ENCODE measurements at regions not wholly inside any gene's neighbourhood (a gene's known extent, or its start where the extent isn't known, plus 50 kb on each side); places are given as distances from the start of the nearest gene placed in this dataset.
A peak's percentile ranks its signal among the peaks of the same experiment; 100 is the strongest.

DNA sequence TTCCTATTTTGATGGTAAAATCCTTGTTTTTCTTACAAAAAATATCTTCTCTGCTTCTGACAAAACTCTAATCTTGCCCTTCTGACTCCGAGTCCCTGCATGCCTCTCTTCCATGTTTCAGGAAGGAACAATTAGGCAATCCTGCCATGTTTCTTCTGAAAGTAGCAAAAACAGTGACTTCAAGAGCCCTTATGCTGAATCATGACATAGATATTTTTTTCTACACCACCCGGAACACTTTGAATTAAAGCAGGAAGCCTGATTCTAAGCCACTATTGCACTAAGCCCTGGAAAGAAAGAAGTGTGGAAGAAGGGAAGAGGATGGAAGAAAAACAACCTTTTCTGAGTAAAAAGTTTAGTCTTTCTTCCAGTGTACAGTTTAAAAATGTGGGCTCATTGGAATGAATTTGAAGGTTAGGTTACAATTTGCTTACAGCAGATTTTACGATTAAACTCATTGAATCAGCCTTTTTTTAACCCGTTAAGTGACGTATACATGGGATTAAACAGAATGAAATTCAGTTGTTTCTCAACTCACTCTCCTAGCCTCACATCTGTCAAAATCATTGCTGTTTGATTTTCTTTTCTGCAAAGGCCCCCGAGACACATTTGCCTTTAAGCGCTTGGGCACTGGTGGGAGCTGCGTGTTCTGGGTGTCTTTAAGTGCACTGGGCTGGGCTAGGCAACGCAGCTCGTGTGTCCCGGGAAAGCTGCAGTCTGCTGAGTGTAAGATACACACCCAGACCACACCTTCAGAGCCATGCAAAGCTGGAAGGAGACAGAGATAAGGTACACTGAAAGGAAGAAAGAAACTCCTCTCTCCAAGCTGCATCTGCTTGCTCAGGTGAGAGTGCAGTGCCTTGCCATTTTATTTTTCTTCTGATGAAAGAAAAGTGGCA lies 159.4 kb upstream of the CITED2 start (continued):
- TF ChIP-seq CEBPG (CRISPR knock-in tag; IDR thresholded peaks at IDR 0.05) (no peak), CEBPG (tag; conservative IDR thresholded peaks at IDR 0.05 in 1 of 2, IDR thresholded peaks at IDR 0.05 in 1 of 2) (peak in 1 of 2 experiments; percentile 81; a peak in 2 of 4 replicates), ASH1L (IDR thresholded peaks at IDR 0.05; ENCODE audit: borderline replicate concordance, low read depth, partially characterized antibody) (peak; percentile 22), DDX20 (tag; IDR thresholded peaks at IDR 0.05; ENCODE audit: low read depth) (no peak), NRF1 (conservative IDR thresholded peaks at IDR 0.05 in 1 of 2, IDR thresholded peaks at IDR 0.05 in 1 of 2) (peak; percentile 49 to 50), GABPB1 (CRISPR knock-in tag; IDR thresholded peaks at IDR 0.05) (no peak), CBX1 (IDR thresholded peaks at IDR 0.05; ENCODE audit: low read depth) (no peak), KLF1 (tag; IDR thresholded peaks at IDR 0.05) (peak; percentile 37; the same call in 1 of the 2 replicates), MAFK (IDR thresholded peaks at IDR 0.05; ENCODE audit: low read length) (peak; percentile 67; the same call in 1 of the 2 replicates), FUS (optimal IDR thresholded peaks at IDR 0.05; ENCODE audit: low read depth, low read length) (no peak), PML (IDR thresholded peaks at IDR 0.05; ENCODE audit: low read length) (peak; percentile 63), ZNF644 (tag; IDR thresholded peaks at IDR 0.05; ENCODE audit: low read depth) (no peak), HDAC6 (IDR thresholded peaks at IDR 0.05; ENCODE audit: low read depth, low read length) (no peak), RFX1 (IDR thresholded peaks at IDR 0.05) (no peak), SRSF7 (optimal IDR thresholded peaks at IDR 0.05; ENCODE audit: low read depth, low read length) (no peak), GATAD2A (IDR thresholded peaks at IDR 0.05) (peak; percentile 84), HIVEP1 (CRISPR knock-in tag; IDR thresholded peaks at IDR 0.05) (no peak), TEAD1 (CRISPR knock-in tag; IDR thresholded peaks at IDR 0.05) (no peak), ZNF764 (CRISPR knock-in tag; IDR thresholded peaks at IDR 0.05; ENCODE audit: low read depth) (no peak)
- TF ChIP-seq, protein P1, sequence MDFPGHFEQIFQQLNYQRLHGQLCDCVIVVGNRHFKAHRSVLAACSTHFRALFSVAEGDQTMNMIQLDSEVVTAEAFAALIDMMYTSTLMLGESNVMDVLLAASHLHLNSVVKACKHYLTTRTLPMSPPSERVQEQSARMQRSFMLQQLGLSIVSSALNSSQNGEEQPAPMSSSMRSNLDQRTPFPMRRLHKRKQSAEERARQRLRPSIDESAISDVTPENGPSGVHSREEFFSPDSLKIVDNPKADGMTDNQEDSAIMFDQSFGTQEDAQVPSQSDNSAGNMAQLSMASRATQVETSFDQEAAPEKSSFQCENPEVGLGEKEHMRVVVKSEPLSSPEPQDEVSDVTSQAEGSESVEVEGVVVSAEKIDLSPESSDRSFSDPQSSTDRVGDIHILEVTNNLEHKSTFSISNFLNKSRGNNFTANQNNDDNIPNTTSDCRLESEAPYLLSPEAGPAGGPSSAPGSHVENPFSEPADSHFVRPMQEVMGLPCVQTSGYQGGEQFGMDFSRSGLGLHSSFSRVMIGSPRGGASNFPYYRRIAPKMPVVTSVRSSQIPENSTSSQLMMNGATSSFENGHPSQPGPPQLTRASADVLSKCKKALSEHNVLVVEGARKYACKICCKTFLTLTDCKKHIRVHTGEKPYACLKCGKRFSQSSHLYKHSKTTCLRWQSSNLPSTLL (IDR thresholded peaks at IDR 0.05), result no peak
- TF ChIP-seq, protein P2, sequence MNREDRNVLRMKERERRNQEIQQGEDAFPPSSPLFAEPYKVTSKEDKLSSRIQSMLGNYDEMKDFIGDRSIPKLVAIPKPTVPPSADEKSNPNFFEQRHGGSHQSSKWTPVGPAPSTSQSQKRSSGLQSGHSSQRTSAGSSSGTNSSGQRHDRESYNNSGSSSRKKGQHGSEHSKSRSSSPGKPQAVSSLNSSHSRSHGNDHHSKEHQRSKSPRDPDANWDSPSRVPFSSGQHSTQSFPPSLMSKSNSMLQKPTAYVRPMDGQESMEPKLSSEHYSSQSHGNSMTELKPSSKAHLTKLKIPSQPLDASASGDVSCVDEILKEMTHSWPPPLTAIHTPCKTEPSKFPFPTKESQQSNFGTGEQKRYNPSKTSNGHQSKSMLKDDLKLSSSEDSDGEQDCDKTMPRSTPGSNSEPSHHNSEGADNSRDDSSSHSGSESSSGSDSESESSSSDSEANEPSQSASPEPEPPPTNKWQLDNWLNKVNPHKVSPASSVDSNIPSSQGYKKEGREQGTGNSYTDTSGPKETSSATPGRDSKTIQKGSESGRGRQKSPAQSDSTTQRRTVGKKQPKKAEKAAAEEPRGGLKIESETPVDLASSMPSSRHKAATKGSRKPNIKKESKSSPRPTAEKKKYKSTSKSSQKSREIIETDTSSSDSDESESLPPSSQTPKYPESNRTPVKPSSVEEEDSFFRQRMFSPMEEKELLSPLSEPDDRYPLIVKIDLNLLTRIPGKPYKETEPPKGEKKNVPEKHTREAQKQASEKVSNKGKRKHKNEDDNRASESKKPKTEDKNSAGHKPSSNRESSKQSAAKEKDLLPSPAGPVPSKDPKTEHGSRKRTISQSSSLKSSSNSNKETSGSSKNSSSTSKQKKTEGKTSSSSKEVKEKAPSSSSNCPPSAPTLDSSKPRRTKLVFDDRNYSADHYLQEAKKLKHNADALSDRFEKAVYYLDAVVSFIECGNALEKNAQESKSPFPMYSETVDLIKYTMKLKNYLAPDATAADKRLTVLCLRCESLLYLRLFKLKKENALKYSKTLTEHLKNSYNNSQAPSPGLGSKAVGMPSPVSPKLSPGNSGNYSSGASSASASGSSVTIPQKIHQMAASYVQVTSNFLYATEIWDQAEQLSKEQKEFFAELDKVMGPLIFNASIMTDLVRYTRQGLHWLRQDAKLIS (CRISPR knock-in tag; IDR thresholded peaks at IDR 0.05), result no peak
- TF ChIP-seq, protein P3, sequence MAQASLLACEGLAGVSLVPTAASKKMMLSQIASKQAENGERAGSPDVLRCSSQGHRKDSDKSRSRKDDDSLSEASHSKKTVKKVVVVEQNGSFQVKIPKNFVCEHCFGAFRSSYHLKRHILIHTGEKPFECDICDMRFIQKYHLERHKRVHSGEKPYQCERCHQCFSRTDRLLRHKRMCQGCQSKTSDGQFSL (CRISPR knock-in tag; IDR thresholded peaks at IDR 0.05), result no peak
- TF ChIP-seq, protein P3 (tag; IDR thresholded peaks at IDR 0.05), result no peak

Measured in K562 (cell line).